Stimulated activated CD8-positive, alpha-beta memory T cell treated with anti-CD3 and anti-CD28 coated beads, Interleukin-15, amount 100 ng/mL, for 1 hour (primary cell): ENCODE measurements at regions not wholly inside any gene's neighbourhood (a gene's known extent, or its start where the extent isn't known, plus 50 kb on each side); places are given as distances from the start of the nearest gene placed in this dataset.
A peak's percentile ranks its signal among the peaks of the same experiment; 100 is the strongest.

ENCODE experiments used
- DNase-seq: peaks from one replicate; pipeline ENCODE4 v3.0.0-alpha.2; 2020; ENCODE audit warnings: low read depth

- peak; percentile 83 for DNase-seq
Observed at GRCh38 chr3:194769020-194769643, 83.4 kb downstream of the FAM43A start.

- no peak for DNase-seq
Observed at GRCh38 chr3:194772241-194773000, 86.7 kb downstream of the FAM43A start.

DNA sequence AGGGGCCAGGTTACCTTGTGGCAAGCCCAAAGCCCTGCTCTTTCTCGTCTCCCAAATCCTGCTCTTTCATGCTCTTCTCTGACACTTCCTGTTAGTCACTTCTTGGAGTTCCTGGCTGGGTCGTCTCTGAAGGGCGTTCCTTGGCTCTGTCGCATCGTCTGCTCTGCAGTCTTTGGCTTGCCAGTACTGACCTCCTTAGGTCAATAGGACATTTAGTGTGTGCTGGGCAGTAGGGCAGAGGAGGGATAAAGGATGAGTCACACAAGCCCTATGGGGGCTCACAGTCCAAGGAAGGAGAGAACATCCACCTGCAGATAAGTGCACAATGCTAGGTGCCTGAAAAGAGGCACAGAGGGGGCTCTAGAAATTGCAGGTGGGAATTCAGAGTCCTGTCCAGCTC is 87.5 kb downstream of the FAM43A start:
- no peak for DNase-seq

DNA sequence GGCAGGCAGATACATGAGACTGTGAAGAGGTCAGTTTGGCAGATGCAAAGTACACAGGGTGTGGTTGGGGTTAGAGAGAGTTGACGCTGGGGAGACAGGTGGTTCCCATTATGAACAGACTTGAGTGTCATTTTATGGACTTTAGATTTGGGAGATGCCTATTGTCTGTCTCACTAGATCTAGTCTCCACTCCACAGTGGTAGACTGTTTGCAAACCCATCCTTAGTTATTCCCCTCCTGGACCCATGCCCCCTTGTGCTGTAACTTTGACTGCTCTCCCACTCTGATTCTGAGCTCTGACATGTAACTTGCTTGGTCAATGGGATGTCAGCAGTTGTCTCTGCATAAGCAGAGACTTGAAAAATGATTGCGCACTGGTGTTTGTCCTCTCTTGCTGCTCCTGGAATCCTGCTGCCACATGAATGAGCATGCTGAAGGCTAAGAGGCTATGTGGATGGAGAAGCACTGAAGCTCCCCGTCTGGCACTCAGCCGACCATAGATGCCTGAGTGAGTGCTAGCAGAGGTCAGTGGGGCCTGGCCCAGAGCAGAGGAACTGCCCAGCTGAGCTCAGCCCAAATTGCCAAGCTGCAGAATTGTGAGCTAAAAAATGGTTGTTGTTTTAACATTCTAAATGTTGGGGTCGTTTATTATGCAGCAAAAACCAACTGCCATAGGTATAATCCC is 88.2 kb downstream of the FAM43A start:
- no peak for DNase-seq

- no peak for DNase-seq
Observed at GRCh38 chr3:194775266-194775665, 89.6 kb downstream of the FAM43A start.

GRCh38 chr3:194775731-194776130 is 90.0 kb downstream of the FAM43A start:
- no peak for DNase-seq

DNA sequence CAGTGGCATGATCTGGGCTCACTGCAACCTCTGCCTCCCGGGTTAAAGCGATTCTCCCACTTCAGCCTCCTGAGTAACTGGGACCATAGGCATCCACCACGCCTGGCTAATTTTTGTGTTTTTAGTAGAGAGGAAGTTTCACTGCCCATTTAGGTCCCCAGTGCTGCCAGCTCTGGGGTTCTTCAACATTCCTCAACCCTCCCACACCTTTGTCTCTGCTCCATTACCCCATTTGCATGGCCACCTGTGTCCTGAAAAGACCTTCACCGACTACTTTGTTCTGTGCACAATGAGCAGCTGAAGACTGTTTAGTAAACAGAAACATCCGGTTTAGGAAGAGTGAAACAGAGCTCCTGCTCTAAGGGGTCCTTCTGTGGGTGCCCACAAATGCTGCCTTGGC is 92.0 kb downstream of the FAM43A start:
- no peak for DNase-seq

DNA sequence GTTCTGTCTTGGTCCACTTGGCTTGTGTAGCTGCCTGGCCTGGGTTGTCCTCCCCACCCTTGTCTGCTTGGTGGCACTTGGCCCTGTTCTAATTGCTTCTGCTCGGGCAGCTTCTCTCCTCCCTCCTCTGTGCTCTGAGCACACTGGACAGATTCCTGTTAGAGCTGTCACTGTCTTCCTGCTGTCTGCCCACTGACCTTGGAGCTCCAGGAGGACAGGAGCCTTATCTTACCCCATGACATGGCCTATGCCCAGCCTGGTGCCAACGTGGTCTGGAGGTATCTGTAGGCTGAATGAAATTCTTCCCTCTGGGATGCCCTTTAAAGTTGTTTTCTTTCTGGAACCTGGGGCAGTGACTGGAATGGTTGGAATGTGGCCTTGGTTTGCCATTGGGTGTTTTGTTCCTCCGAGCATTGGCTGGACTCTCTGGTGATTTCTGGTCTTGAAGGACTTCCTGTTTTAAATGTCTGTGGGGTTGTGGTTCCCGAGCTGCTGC is 94.1 kb downstream of the FAM43A start:
- DNase-seq, result no peak

DNA sequence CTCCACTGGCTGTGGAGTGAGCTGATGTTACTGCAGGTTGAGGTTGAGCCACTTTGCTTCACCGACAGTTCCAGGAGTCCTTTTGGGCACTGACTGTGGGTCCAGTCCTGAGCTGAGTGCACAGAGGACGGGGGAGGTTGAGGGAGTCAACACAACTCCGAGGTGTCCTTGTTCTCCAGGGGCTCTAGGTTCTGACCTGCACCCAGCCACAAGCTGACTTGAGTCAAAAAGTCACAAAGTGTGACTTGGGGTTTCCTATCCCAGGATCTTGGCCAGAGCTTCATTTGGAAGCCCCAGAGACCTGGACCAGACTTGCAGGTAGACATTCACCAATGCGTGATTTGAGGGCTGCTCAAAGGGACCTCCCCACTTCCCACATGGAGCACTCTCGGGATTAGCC is 95.0 kb downstream of the FAM43A start:
- DNase-seq, result no peak

- DNase-seq, result no peak
Observed at GRCh38 chr3:194781617-194782016, 95.9 kb downstream of the FAM43A start.

- no peak for DNase-seq
Observed at GRCh38 chr3:194782698-194783404, 97.2 kb downstream of the FAM43A start.

DNA sequence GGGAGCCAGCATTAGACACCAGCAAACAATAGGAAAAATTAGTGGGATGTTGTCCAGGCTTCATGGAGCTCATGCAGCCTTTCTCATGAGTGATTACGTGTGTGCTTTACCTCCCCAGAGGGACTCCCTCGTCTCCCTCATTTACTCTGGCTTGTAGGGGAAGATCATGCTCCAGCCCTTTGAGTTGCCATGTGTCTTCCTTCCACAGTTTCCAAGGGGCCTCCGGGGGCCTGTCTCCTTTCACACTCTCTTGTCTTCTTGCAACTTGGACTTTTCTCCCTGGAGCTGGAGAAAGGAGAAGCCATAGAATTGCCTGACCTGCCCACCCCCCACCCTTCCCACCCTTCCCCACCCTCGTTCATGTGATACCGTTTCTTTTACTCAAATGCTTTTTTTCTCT is 98.7 kb downstream of the FAM43A start:
- DNase-seq, result no peak

GRCh38 chr3:194785315-194785714 is 99.6 kb downstream of the FAM43A start:
- no peak for DNase-seq

- no peak for DNase-seq
Observed at GRCh38 chr3:194787072-194787471, 101.4 kb downstream of the FAM43A start.

GRCh38 chr3:194787650-194788049 is 102.0 kb downstream of the FAM43A start:
- no peak for DNase-seq

DNA sequence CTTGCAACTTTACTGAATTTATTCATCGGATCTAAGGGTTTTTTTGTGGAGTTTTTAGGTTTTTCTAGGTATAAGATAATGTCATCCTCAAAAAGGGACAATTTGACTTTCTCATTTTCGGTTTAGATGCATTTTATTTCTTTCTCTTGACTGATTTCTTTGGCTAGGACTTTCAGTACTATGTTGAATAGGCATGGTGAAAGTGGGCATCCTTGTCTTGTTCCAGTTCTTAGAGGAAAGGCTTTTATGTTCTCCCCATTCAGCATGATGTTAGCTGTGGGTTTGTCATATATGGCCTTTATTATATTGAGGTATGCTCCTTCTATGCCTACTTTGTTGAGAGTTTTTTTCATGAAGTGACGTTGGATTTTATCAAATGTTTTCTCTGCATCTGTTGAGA is 106.7 kb downstream of the FAM43A start:
- DNase-seq, result no peak

DNA sequence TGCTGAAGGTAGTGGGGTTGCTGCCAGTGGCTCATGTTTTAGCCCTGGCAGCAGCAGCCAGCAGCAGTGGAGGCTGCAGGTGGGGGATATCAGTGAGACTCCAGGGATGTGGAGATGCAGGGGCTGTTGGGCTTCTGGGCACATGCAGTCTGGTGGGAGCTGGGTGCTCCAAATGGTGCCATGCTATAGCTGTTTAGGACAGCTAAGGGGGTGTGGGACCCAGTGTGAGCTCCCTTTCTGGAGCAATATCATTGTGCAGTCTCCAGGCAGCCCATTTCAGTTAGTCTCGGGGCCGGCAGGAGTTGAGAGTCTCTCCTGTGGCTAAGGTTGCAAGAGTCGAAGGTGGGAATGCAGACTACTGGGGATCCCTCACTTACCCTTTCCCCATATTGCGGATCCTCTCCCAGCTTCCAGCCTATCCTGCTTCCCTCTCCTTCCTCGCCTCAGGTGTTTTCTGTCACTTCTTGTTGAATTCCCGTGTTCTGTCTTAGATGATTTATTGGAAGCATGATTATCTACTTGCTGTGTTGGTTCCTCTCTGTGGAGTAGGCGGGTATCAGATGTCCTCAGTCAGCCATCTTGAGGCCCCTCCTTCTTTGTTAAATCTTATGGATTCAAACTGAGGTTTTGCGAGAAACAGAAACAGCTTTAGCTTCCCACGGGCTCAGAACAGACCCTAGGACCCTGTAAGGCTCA is 112.0 kb downstream of the FAM43A start:
- no peak for DNase-seq

- DNase-seq, result no peak
Observed at GRCh38 chr3:194798486-194798885, 112.8 kb downstream of the FAM43A start.

GRCh38 chr3:194800002-194800401 is 114.3 kb downstream of the FAM43A start:
- no peak for DNase-seq

DNA sequence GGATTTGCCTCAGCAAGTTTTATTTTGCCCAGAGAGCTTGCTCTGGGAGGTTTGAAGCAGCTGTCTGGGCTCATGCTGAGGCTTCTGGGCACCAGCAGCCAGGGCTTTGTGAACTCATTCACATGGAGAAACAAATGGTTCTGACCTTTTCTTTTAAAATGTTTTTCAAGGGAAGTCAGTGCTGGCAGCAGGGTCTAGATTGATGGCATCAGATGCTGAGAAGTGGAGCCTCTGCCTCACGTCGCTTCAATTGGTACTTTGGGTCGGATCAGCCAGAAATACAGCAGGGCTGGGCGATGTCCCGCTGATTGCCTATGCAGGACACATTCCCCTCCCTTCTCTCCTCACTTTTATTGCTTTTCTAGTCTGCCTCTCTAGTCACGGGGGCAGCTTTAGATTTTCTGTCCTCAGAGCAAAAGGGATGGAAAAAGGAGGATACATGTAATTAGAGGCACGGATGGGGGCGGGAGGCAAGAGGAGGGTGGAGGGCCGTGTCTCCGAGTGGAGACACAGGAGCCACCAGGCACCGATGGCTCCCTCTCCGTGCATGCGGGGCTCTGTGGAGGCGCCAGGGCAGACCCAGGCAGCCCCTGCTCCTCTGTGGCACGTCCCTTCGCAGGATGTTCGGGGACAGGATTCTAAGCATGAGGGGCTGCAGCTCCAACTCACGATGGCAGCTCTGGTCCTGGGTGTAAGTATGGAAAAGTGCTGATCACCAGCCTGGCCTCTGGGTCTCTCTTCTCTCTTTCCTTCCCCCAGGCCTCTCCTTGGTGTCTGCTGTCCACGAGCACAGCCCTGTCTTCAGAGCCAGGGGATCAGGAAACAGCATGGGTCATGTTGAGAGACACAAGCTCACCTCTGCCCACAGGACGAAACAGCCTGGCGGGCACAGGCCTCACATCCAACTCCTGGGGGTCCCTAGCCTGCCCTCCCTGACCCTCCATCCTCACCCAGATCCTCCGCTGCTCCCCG is 116.1 kb downstream of the FAM43A start:
- DNase-seq, result no peak

DNA sequence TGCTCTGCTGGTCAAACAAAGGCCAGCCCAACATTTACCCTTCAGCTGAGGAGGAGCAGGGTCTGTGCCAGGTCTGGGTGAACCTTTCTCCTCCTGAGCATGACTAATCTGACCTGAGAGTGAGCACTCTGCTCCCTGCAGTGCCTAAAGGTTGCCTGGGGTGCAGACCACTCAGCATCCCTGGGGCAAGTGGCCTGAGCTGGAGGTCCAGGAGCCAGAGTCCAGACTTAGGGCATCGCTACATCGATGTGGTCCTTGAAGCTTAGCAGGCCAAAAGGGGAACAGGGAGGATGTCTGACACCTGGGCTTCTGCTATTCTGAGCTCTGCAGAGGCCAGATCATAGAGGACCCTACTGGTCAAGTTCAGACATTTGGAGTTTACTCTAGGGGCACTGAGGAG is 119.1 kb downstream of the FAM43A start:
- DNase-seq, result no peak
